Heart left ventricle (tissue), 16 donors: ENCODE measurements at regions not wholly inside any gene's neighbourhood (a gene's known extent, or its start where the extent isn't known, plus 50 kb on each side); places are given as distances from the start of the nearest gene placed in this dataset.

Experiments used
- ATAC-seq, 4 donors: fragments of 200-7000 bp; cut with Tn5 transposase; one replicate each; pipeline ENCODE4 v1.9.1; 2020 to 2022; ENCODE audit warnings: moderate library complexity in 4 of 4, mild to moderate bottlenecking in 3 of 4, moderate number of reproducible peaks in 1 of 4
- DNase-seq, 5 donors: peaks; one replicate each; pipeline ENCODE4 v3.0.0-alpha.2; 2020
- H3K27ac ChIP-seq, 12 donors: fragments of 200-600 bp; sonication (generic) in 4 of 12; one replicate each; pipeline versions ENCODE4 v1.5.0 to v1.8.0; 2016 to 2022; ENCODE audit warnings: mild to moderate bottlenecking in 2 of 12
- H3K27me3 ChIP-seq, 9 donors: fragments of 200-600 bp; sonication (generic) in 2 of 9; one replicate each; pipeline versions ENCODE4 v1.5.1 to v1.8.0; 2016 to 2022; ENCODE audit warnings: mild to moderate bottlenecking in 3 of 9
- H3K36me3 ChIP-seq, 9 donors: fragments of 200-600 bp; sonication (generic) in 2 of 9; one replicate each; pipeline versions ENCODE4 v1.5.0 to v1.8.0; 2018 to 2022; ENCODE audit warnings: mild to moderate bottlenecking in 2 of 9
- H3K4me1 ChIP-seq, 12 donors: fragments of 200-600 bp; sonication (generic) in 4 of 12; one replicate each; pipeline versions ENCODE4 v1.5.0 to v1.8.0; 2016 to 2022; ENCODE audit warnings: mild to moderate bottlenecking in 3 of 12
- H3K4me3 ChIP-seq, 12 donors: fragments of 200-600 bp; sonication (generic) in 4 of 12; one replicate each; pipeline versions ENCODE4 v1.5.0 to v1.8.0; 2017 to 2022; ENCODE audit warnings: mild to moderate bottlenecking in 9 of 12, moderate library complexity in 4 of 12
- H3K9me3 ChIP-seq, 12 donors: fragments of 200-600 bp; sonication (generic) in 4 of 12; one replicate each; pipeline versions ENCODE4 v1.5.0 to v1.8.0; 2016 to 2022; ENCODE audit warnings: mild to moderate bottlenecking in 1 of 12
- CTCF ChIP-seq, 12 donors: fragments of 200-600 bp; sonication (generic) in 4 of 12; IDR thresholded peaks; one replicate each; pipeline versions ENCODE4 v1.5.0 to v1.8.0; 2018 to 2022; ENCODE audit warnings: antibody characterized with exemption in 12 of 12, mild to moderate bottlenecking in 5 of 12
- POLR2A ChIP-seq, 2 donors: fragments of 450-650 bp; IDR thresholded peaks; one replicate each; pipeline ENCODE4 v1.6.1; 2017; ENCODE audit warnings: antibody characterized with exemption in 2 of 2, mild to moderate bottlenecking in 2 of 2, moderate library complexity in 2 of 2
- WGBS, 4 donors: extraction: QIAGEN DNeasy Blood & Tissue Kit in 2 of 4; methylation state at CpG; one replicate each; pipeline versions ENCODE4 v1.1.5 to v1.1.7; 2013 to 2018; 5-methylcytosine and 5-hydroxymethylcytosine counted together
- intact Hi-C, 10 donors: fragments of 100-400 bp; cut with DNase I; formaldehyde crosslinking; loops; one replicate each; pipeline versions ENCODE4 v1.11.1 to v1.14.2; 2022
- donor health status: ischemic (EF 13 %, LVEDD 7.1; RV severe dilation, severe dysfunction).
- donor health status: healthy with polysubstance abuse.
- donor health status: DM: no; HTN: yes; CAD: no.
- donor health status: DM: no; HTN: no; CAD: no.
- donor health status: ischemic (EF 25% LVEDD 6.9; RV normal size, moderate dysfunction).
- donor health status: ischemic (EF 25% LVEDD 5.7; RV mildly dilated, moderate dysfunction).
- donor health status: healthy.
- donor health status: DM: yes; HTN: yes; CAD: no.
- donor health status: ischemic (EF 35%, LVEDD 5.7; RV mildly dilated, moderate dysfunction).
- donor health status: nonischemic (EF 11% LVEDD 7.7; RV severe dilation, severe dysfunction).
- donor health status: DM: yes; HTN: yes; CAD: no.
- donor health status: PGD.
- donor health status: ischemic (EF 29% LVEDD 5.4; RV normal size, mild dysfunction).
- donor health status: nonischemic (EF 23%, LVEDD 6.1; RV moderate dilation, normal function).

DNA sequence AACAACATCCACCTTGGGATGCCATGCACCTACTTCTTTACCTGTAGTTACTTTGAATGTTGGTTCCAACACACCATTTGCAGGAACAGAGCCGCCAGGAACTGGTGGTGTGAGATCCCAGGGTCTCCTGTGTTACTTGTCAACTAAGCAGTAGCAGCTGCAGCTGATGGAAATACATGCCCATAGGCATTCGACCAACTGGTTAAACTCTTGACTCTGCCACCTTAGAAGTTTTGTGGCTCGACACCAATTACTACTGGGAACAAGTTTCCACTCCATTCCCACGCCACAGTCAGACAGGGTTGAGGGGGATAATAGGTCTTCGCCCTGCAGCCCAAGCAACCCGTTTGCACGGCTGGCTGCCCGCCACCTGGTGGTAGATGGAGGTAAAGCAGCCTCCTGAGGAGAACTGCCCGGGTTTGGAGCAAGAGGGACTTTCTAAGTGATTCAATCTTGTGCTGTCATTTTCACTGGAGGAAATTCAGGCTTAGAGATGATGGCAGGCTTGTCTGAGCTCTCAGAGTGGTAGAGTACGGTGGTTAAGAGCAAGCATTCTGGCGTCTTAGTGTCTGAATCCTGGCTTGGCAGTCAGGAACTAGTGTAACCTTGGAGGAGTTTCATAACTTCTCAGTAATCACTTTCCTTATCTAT lies 119.1 kb upstream of the TRIM2 start:
- intact Hi-C loops: loop anchor here (1.0 to 10.0 kb wide), 8 partner anchors 42 to 240 kb away; partner anchors contain the start of gene FHDC1 (in 2 of the 10)
- DNase-seq (peak; percentile 62 to 87 (median 70)), ATAC-seq (peak; percentile 63 to 75 (median 70))
- H3K27me3 ChIP-seq: no peaks in the 10 kb centered on the region
- H3K4me3 ChIP-seq: no peak overlapping the region
- 8 to 13% (median 11%) methylated on average over 9 to 11 of the region's 11 CpGs for WGBS, 4 donors
- no peaks in the 10 kb centered on the region for H3K9me3 ChIP-seq
- H3K4me1 ChIP-seq: peaks cover 0 to 14% (median 6%) of the 10 kb centered on the region in 12 donors
- no peaks in the 10 kb centered on the region for H3K36me3 ChIP-seq
- no peak for TF ChIP-seq POLR2A (IDR thresholded peaks at IDR 0.05)
- TF ChIP-seq CTCF (IDR thresholded peaks at IDR 0.05): peak; percentile 88 to 99 (median 96)
- H3K27ac ChIP-seq: no peak overlapping the region

DNA sequence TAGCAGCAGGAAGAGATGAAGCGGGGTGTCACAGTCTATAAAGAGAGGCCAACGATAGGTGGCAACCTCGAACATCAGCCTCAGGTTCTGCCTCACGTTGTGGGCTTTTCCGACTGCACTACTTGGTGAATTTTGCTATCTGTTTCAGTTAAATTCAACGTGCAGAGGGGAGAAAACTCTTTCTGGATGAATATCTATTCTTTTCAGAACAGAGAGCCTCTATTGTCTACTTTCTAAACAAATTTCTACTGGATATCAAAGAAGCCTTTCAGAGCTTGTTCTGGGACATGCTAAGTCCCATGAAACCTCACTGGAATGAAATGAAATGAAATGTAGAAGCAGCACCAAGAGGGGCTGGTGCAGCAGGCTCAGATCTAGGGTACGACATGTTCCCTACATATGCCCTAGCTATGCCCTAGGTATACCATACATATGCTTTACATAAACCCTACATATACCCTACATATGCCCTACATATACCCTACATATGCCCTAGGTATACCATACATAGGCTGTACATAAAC lies 116.5 kb upstream of the TRIM2 start:
- no peak for DNase-seq
- no peaks in the 10 kb centered on the region for H3K36me3 ChIP-seq
- no peak for ATAC-seq
- intact Hi-C loops: loop anchor here in 3 of 10 donors (2.0 to 10.0 kb wide), 3 partner anchors 39 to 153 kb away; partner anchors contain the start of gene FHDC1 (in 2 of the 3)
- no peak overlapping the region for H3K4me3 ChIP-seq
- peaks cover 0 to 14% (median 6%) of the 10 kb centered on the region in 12 donors for H3K4me1 ChIP-seq
- no peak overlapping the region for H3K27ac ChIP-seq
- H3K27me3 ChIP-seq: no peaks in the 10 kb centered on the region
- no peaks in the 10 kb centered on the region for H3K9me3 ChIP-seq
- TF ChIP-seq POLR2A (IDR thresholded peaks at IDR 0.05): no peak
- no peak for TF ChIP-seq CTCF (IDR thresholded peaks at IDR 0.05)
- 90 to 95% (median 93%) methylated on average over 7 of the region's 7 CpGs for WGBS, 4 donors

DNA sequence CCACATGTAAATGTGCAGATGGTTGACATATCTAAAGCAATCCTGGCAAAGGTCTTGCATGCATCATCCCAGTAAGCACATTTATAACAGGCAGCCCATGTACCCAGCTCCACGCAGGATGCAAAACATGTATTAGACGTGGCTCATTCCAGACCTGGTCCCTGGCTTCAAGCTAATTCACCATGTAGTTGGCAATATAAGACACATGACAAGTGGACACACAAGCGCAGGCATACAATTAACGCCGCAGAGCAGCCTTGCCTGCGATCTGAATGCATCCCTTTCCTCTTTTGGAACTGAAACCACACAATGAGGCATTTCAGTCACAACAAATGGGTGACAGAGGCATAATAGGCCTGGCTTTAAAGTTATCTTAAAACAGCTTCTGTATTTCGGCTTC lies 114.5 kb upstream of the TRIM2 start:
- no peak overlapping the region for H3K27ac ChIP-seq
- no peaks in the 10 kb centered on the region for H3K36me3 ChIP-seq
- no peak for ATAC-seq
- 86 to 91% (median 89%) methylated on average over 7 of the region's 7 CpGs for WGBS, 4 donors
- peaks cover 0 to 8% (median 5%) of the 10 kb centered on the region in 12 donors for H3K4me1 ChIP-seq
- no peak overlapping the region for H3K4me3 ChIP-seq
- no peak for DNase-seq
- no peaks in the 10 kb centered on the region for H3K27me3 ChIP-seq
- TF ChIP-seq POLR2A (IDR thresholded peaks at IDR 0.05) (no peak), CTCF (IDR thresholded peaks at IDR 0.05) (no peak)
- H3K9me3 ChIP-seq: no peaks in the 10 kb centered on the region
- intact Hi-C loops: loop anchor here in 3 of 10 donors (5.0 to 10.0 kb wide), 2 partner anchors 38 to 155 kb away; partner anchors contain the start of gene FHDC1 (in 2 of the 3)

GRCh38 chr4:153090181-153090580 lies 114.1 kb upstream of the TRIM2 start:
- no peaks in the 10 kb centered on the region for H3K36me3 ChIP-seq
- H3K27ac ChIP-seq: no peak overlapping the region
- peaks cover 0 to 5% (median 2%) of the 10 kb centered on the region in 12 donors for H3K4me1 ChIP-seq
- 46 to 63% (median 56%) methylated on average over 2 of the region's 2 CpGs for WGBS, 4 donors
- intact Hi-C loops: no loop called here
- no peak for ATAC-seq
- no peaks in the 10 kb centered on the region for H3K27me3 ChIP-seq
- no peaks in the 10 kb centered on the region for H3K9me3 ChIP-seq
- DNase-seq: no peak
- TF ChIP-seq POLR2A (IDR thresholded peaks at IDR 0.05) (no peak), CTCF (IDR thresholded peaks at IDR 0.05) (no peak)
- H3K4me3 ChIP-seq: no peak overlapping the region
